ENCODE measurements at regions not wholly inside any gene's neighbourhood (a gene's known extent, or its start where the extent isn't known, plus 50 kb on each side); places are given as distances from the start of the nearest gene placed in this dataset.

- no peak for DNase-seq
- Histone ChIP-seq H4K20me1 (ENCODE audit: insufficient read depth, low read length) (no peaks in the 10 kb centered on the region), H3K27ac (ENCODE audit: low read length) (no peak overlapping the region), H3K9me2 (replicated peaks; ENCODE audit: insufficient read depth, low read length) (no peaks in the 10 kb centered on the region), H3K9ac (ENCODE audit: low read length) (no peak overlapping the region), H3K4me3 (ENCODE audit: low read length) (no peak overlapping the region), H3K36me3 (replicated peaks; ENCODE audit: insufficient read depth, low read length) (no peaks in the 10 kb centered on the region), H3K79me2 (ENCODE audit: low read length) (no peaks in the 10 kb centered on the region), H2AFZ (ENCODE audit: low read length) (no peak overlapping the region), H3K4me1 (ENCODE audit: low read length) (no peaks in the 10 kb centered on the region), H3K9me3 (replicated peaks; ENCODE audit: insufficient read depth, low read length) (no peaks in the 10 kb centered on the region), H3K4me2 (ENCODE audit: low read depth, low read length) (no peak overlapping the region), H3K27me3 (replicated peaks; ENCODE audit: insufficient read depth, low read length) (no peaks in the 10 kb centered on the region), H3F3A (ENCODE audit: insufficient read depth, low read length) (no peaks in the 10 kb centered on the region)
- no peak for TF ChIP-seq EZH2 (optimal IDR thresholded peaks at IDR 0.05; ENCODE audit: low read depth, low read length)
- no peak for TF ChIP-seq EZH2phosphoT487 (IDR thresholded peaks at IDR 0.05; ENCODE audit: low read length)
- no peak for TF ChIP-seq CTCF (IDR thresholded peaks at IDR 0.05; ENCODE audit: low read length)
Measured at GRCh38 chr10:44292390-44293002, 92.4 kb downstream of the CXCL12 start.

GRCh38 chr10:44291091-44291490, 93.8 kb downstream of the CXCL12 start:
- no peak for TF ChIP-seq EZH2 (optimal IDR thresholded peaks at IDR 0.05; ENCODE audit: low read depth, low read length)
- no peak for TF ChIP-seq EZH2phosphoT487 (IDR thresholded peaks at IDR 0.05; ENCODE audit: low read length)
- TF ChIP-seq CTCF (IDR thresholded peaks at IDR 0.05; ENCODE audit: low read length) = no peak
- H2AFZ ChIP-seq (ENCODE audit: low read length) = no peak overlapping the region
- no peaks in the 10 kb centered on the region for H3K79me2 ChIP-seq (ENCODE audit: low read length)
- H3K36me3 ChIP-seq (replicated peaks; ENCODE audit: insufficient read depth, low read length) = no peaks in the 10 kb centered on the region
- no peaks in the 10 kb centered on the region for H3K27me3 ChIP-seq (replicated peaks; ENCODE audit: insufficient read depth, low read length)
- no peaks in the 10 kb centered on the region for H3K9me2 ChIP-seq (replicated peaks; ENCODE audit: insufficient read depth, low read length)
- no peak overlapping the region for H3K9ac ChIP-seq (ENCODE audit: low read length)
- H3F3A ChIP-seq (ENCODE audit: insufficient read depth, low read length) = no peaks in the 10 kb centered on the region
- no peak for DNase-seq
- no peaks in the 10 kb centered on the region for H3K4me1 ChIP-seq (ENCODE audit: low read length)
- H3K4me2 ChIP-seq (ENCODE audit: low read depth, low read length) = no peak overlapping the region
- H3K9me3 ChIP-seq (replicated peaks; ENCODE audit: insufficient read depth, low read length) = no peaks in the 10 kb centered on the region
- no peaks in the 10 kb centered on the region for H4K20me1 ChIP-seq (ENCODE audit: insufficient read depth, low read length)
- no peak overlapping the region for H3K27ac ChIP-seq (ENCODE audit: low read length)
- no peak overlapping the region for H3K4me3 ChIP-seq (ENCODE audit: low read length)

GRCh38 chr10:44289125-44289524, 95.8 kb downstream of the CXCL12 start:
- H3K9me3 ChIP-seq (replicated peaks; ENCODE audit: insufficient read depth, low read length) = no peaks in the 10 kb centered on the region

More at GRCh38 chr10:44289125-44289524, 95.8 kb downstream of the CXCL12 start:
- Histone ChIP-seq H3F3A (ENCODE audit: insufficient read depth, low read length) (no peaks in the 10 kb centered on the region), H3K4me2 (ENCODE audit: low read depth, low read length) (no peak overlapping the region), H3K9me2 (replicated peaks; ENCODE audit: insufficient read depth, low read length) (no peaks in the 10 kb centered on the region), H3K27ac (ENCODE audit: low read length) (no peak overlapping the region), H4K20me1 (ENCODE audit: insufficient read depth, low read length) (no peaks in the 10 kb centered on the region), H3K36me3 (replicated peaks; ENCODE audit: insufficient read depth, low read length) (no peaks in the 10 kb centered on the region), H3K9ac (ENCODE audit: low read length) (no peak overlapping the region), H3K4me3 (ENCODE audit: low read length) (no peak overlapping the region), H3K79me2 (ENCODE audit: low read length) (no peaks in the 10 kb centered on the region), H3K4me1 (ENCODE audit: low read length) (no peaks in the 10 kb centered on the region), H3K27me3 (replicated peaks; ENCODE audit: insufficient read depth, low read length) (no peaks in the 10 kb centered on the region), H2AFZ (ENCODE audit: low read length) (no peak overlapping the region)
- TF ChIP-seq EZH2phosphoT487 (IDR thresholded peaks at IDR 0.05; ENCODE audit: low read length) (no peak), CTCF (IDR thresholded peaks at IDR 0.05; ENCODE audit: low read length) (no peak), EZH2 (optimal IDR thresholded peaks at IDR 0.05; ENCODE audit: low read depth, low read length) (no peak)
- DNase-seq = no peak
